Fibroblast of lung (primary cell): ENCODE measurements at regions not wholly inside any gene's neighbourhood (a gene's known extent, or its start where the extent isn't known, plus 50 kb on each side); places are given as distances from the start of the nearest gene placed in this dataset.

Experiments used
- DNase-seq, 2 donors: peaks; one replicate each; pipeline versions ENCODE4 v3.0.0 to v3.0.0-alpha.2; 2010; ENCODE audit warnings: low read depth in 2 of 2
- H2AFZ ChIP-seq: 2 replicates; pipeline ENCODE4 v1.5.1; 2012; ENCODE audit warnings: low read length, control low read depth, inconsistent platforms
- H3K27ac ChIP-seq: 2 replicates; pipeline ENCODE4 v1.5.1; 2011; ENCODE audit warnings: low read length, control low read depth; ENCODE audit not compliant: insufficient read depth
- H3K27me3 ChIP-seq: 2 replicates; pipeline ENCODE4 v1.5.1; 2011; ENCODE audit warnings: mild to moderate bottlenecking, low read length; ENCODE audit not compliant: control insufficient read depth, insufficient read depth
- H3K36me3 ChIP-seq: 2 replicates; pipeline ENCODE4 v1.5.1; 2011; ENCODE audit warnings: low read length; ENCODE audit not compliant: control insufficient read depth, insufficient read depth
- H3K4me1 ChIP-seq: 2 replicates; pipeline ENCODE4 v1.5.1; 2011; ENCODE audit warnings: low read length; ENCODE audit not compliant: control insufficient read depth, insufficient read depth; ENCODE audit errors: extremely low read depth
- H3K4me2 ChIP-seq: 2 replicates; pipeline ENCODE4 v1.5.1; 2011; ENCODE audit warnings: low read length, control low read depth; ENCODE audit not compliant: insufficient read depth; ENCODE audit errors: extremely low read depth
- H3K4me3 ChIP-seq, 4 experiments: fragments of 200-600 bp in 1 of 4; sonication (generic) in 1 of 4; replicated peaks in 1 of 4; 2 replicates each; pipeline ENCODE4 v1.5.1; 2011 to 2016; ENCODE audit warnings: low read length in 4 of 4, low read depth in 3 of 4, mild to moderate bottlenecking in 3 of 4, control low read depth in 2 of 4, inconsistent platforms in 1 of 4, mixed read lengths in 1 of 4; ENCODE audit not compliant: insufficient read depth in 1 of 4; ENCODE audit errors: control extremely low read depth in 1 of 4
- H3K79me2 ChIP-seq: 2 replicates; pipeline ENCODE4 v1.5.1; 2012; ENCODE audit warnings: mild to moderate bottlenecking, low read length, inconsistent platforms; ENCODE audit not compliant: control insufficient read depth, insufficient read depth
- H3K9ac ChIP-seq: 2 replicates; pipeline ENCODE4 v1.5.1; 2011; ENCODE audit warnings: mild to moderate bottlenecking, low read length, control low read depth; ENCODE audit not compliant: insufficient read depth
- H3K9me3 ChIP-seq: 2 replicates; pipeline ENCODE4 v1.5.1; 2012; ENCODE audit warnings: low read depth, low read length; ENCODE audit not compliant: control insufficient read depth, insufficient read depth
- H4K20me1 ChIP-seq: 2 replicates; pipeline ENCODE4 v1.5.1; 2011; ENCODE audit warnings: low read length; ENCODE audit not compliant: control insufficient read depth, insufficient read depth; ENCODE audit errors: extremely low read depth
- EZH2 ChIP-seq: IDR thresholded peaks from 2 replicates; pipeline ENCODE4 v1.5.1; 2012; ENCODE audit warnings: low read length, control low read depth, mild to moderate bottlenecking; ENCODE audit errors: missing control alignments
- TF ChIP-seq, protein P1 (sequence below), 2 donors: IDR thresholded peaks in 1 of 2; conservative IDR thresholded peaks in 1 of 2; 1 replicate in 1 of 2; 2 replicates in 1 of 2; pipeline ENCODE4 v1.5.1; 2011 to 2012; ENCODE audit warnings: low read length in 2 of 2, control low read depth in 1 of 2, inconsistent platforms in 1 of 2, low read depth in 1 of 2, mild to moderate bottlenecking in 1 of 2

DNA sequence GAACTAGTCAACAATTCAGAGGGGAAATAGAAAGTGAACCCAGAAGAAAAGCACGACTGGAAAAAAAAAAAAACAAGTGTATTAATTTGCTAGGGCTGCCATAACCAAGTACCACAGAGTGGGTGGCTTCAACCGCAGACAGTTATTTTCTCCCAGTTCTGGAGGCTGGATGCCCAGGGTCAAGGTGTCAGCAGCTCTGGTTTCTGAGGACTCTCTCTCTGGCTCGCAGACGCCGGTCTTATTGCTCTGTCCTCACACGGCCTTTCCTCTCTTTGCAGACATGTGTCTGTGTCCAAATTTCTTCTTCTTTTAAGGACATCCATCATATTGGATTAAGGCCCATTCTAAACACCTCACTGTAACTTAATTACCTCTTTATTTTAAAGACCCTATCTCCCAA lies 291.8 kb downstream of the XXYLT1 start:
- TF ChIP-seq EZH2: no peak
- TF ChIP-seq, protein P1, sequence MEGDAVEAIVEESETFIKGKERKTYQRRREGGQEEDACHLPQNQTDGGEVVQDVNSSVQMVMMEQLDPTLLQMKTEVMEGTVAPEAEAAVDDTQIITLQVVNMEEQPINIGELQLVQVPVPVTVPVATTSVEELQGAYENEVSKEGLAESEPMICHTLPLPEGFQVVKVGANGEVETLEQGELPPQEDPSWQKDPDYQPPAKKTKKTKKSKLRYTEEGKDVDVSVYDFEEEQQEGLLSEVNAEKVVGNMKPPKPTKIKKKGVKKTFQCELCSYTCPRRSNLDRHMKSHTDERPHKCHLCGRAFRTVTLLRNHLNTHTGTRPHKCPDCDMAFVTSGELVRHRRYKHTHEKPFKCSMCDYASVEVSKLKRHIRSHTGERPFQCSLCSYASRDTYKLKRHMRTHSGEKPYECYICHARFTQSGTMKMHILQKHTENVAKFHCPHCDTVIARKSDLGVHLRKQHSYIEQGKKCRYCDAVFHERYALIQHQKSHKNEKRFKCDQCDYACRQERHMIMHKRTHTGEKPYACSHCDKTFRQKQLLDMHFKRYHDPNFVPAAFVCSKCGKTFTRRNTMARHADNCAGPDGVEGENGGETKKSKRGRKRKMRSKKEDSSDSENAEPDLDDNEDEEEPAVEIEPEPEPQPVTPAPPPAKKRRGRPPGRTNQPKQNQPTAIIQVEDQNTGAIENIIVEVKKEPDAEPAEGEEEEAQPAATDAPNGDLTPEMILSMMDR (conservative IDR thresholded peaks at IDR 0.05 in 1 of 2, IDR thresholded peaks at IDR 0.05 in 1 of 2; ENCODE audit: low read depth in 1 of 2, low read length in 2 of 2): no peak
- Histone ChIP-seq H3K4me3 (no peak overlapping the region), H3K4me2 (no peak overlapping the region), H2AFZ (no peak overlapping the region), H3K79me2 (no peaks in the 10 kb centered on the region), H4K20me1 (no peaks in the 10 kb centered on the region), H3K36me3 (no peaks in the 10 kb centered on the region), H3K27ac (no peak overlapping the region), H3K9ac (no peak overlapping the region), H3K9me3 (no peaks in the 10 kb centered on the region), H3K27me3 (no peaks in the 10 kb centered on the region), H3K4me1 (no peaks in the 10 kb centered on the region)
- DNase-seq: no peak

- TF ChIP-seq EZH2: no peak
- TF ChIP-seq, protein P1 (conservative IDR thresholded peaks at IDR 0.05 in 1 of 2, IDR thresholded peaks at IDR 0.05 in 1 of 2; ENCODE audit: low read depth in 1 of 2, low read length in 2 of 2): no peak
- Histone ChIP-seq H3K36me3 (no peaks in the 10 kb centered on the region), H3K4me1 (peaks cover 2% of the 10 kb centered on the region), H3K27ac (no peak overlapping the region), H3K9me3 (no peaks in the 10 kb centered on the region), H3K9ac (no peak overlapping the region), H3K27me3 (no peaks in the 10 kb centered on the region), H2AFZ (no peak overlapping the region), H3K4me2 (no peak overlapping the region), H3K79me2 (no peaks in the 10 kb centered on the region), H4K20me1 (no peaks in the 10 kb centered on the region), H3K4me3 (no peak overlapping the region)
- DNase-seq: no peak
Measured at GRCh38 chr3:194982472-194982871, 288.5 kb downstream of the XXYLT1 start.

DNA sequence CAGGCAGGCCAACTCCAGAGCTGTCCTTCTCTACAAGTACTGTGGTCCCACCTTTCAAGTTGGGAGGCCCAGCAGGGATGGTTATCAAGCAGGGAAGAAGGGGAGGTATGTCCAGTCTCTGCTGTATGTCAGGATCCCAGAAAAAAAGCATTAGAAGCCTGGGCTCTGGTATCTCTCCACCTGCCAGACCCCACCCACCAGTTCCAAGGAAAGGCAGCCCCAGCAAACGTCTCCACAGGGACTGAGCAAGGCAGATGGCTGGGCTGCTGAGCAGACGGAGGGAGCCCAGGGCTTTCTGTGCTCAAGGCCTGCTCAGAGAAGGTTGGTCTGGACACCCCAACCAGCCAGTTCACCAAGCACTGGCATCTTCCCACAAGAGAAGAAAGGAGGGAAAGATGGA lies 287.8 kb downstream of the XXYLT1 start:
- Histone ChIP-seq H3K4me3 (no peak overlapping the region), H3K79me2 (no peaks in the 10 kb centered on the region), H2AFZ (no peak overlapping the region), H4K20me1 (no peaks in the 10 kb centered on the region), H3K36me3 (no peaks in the 10 kb centered on the region), H3K27ac (no peak overlapping the region), H3K4me2 (no peak overlapping the region), H3K9me3 (no peaks in the 10 kb centered on the region), H3K4me1 (peaks cover 2% of the 10 kb centered on the region), H3K9ac (no peak overlapping the region), H3K27me3 (no peaks in the 10 kb centered on the region)
- DNase-seq: no peak
- TF ChIP-seq, protein P1 (conservative IDR thresholded peaks at IDR 0.05 in 1 of 2, IDR thresholded peaks at IDR 0.05 in 1 of 2; ENCODE audit: low read depth in 1 of 2, low read length in 2 of 2): no peak
- TF ChIP-seq EZH2: no peak
